GM12878 (cell line): ENCODE measurements at regions not wholly inside any gene's neighbourhood (a gene's known extent, or its start where the extent isn't known, plus 50 kb on each side); places are given as distances from the start of the nearest gene placed in this dataset.
"Not testable (repeated sequence)": the region's sequence is repeated elsewhere in the genome, so short reads cannot be mapped to it uniquely, and the experiment has no call there.

Experiments used
- ATAC-seq: fragments of 200-7000 bp; cut with Tn5 transposase; 3 replicates; pipeline ENCODE4 v1.9.1; 2020; ENCODE audit warnings: mild to moderate bottlenecking, moderate library complexity
- BruUV-seq: library from RNA; stranded (reverse); fragments of 400-500 nt; replicated peaks from 2 replicates; lab custom pipeline; 2021; lab: Mats Ljungman, UMichigan
- CTCF ChIA-PET: fragments of 300-600 bp; sonication (Branson Sonifier 250); formaldehyde crosslinking; extraction: SDS; loops from one replicate; lab custom pipeline; 2021; ENCODE audit warnings: inconsistent platforms; lab: Yijun Ruan, JAX
- POLR2A ChIA-PET: fragments of 350-600 bp; formaldehyde crosslinking; extraction: SDS; loops from one replicate; lab custom pipeline; 2021; ENCODE audit warnings: inconsistent platforms; lab: Charles Lee
- RAD21 ChIA-PET: fragments of 300-600 bp; sonication (Branson Sonifier 250); formaldehyde crosslinking; loops from one replicate; lab custom pipeline; 2023; ENCODE audit warnings: antibody characterized with exemption; ENCODE audit not compliant: unreplicated experiment; lab: Charles Lee
- SMC1A ChIA-PET: fragments of 300-600 bp; sonication (Branson Sonifier 250); formaldehyde crosslinking; loops from one replicate; lab custom pipeline; 2023; ENCODE audit not compliant: unreplicated experiment, uncharacterized antibody; lab: Charles Lee
- DNase-seq: peaks from one replicate; pipeline ENCODE4 v3.0.0-alpha.2; 2011; ENCODE audit warnings: low read depth, low spot score
- FAIRE-seq: peaks from 3 replicates; lab custom pipeline; 2011; peaks lifted over from hg19 to GRCh38; lab: Jason Lieb, UNC
- H2AFZ ChIP-seq: 2 replicates; pipeline ENCODE4 v1.6.0; 2011; ENCODE audit warnings: low read depth, low read length, control low read depth; ENCODE audit not compliant: control insufficient read depth
- H3K27ac ChIP-seq: 2 replicates; pipeline ENCODE4 v1.5.1; 2011; ENCODE audit warnings: control low read depth; ENCODE audit not compliant: control insufficient read depth, insufficient read depth
- H3K27me3 ChIP-seq, 2 experiments: replicated peaks in 1 of 2; 2 replicates each; pipeline versions ENCODE4 v1.6.0 to v1.6.1; 2011; ENCODE audit warnings: low read length in 1 of 2; ENCODE audit not compliant: control insufficient read depth in 2 of 2, insufficient read depth in 2 of 2
- H3K36me3 ChIP-seq, 2 experiments: 2 replicates each; pipeline ENCODE4 v1.5.1; 2011; ENCODE audit warnings: low read length in 1 of 2; ENCODE audit not compliant: control insufficient read depth in 2 of 2, insufficient read depth in 2 of 2
- H3K4me1 ChIP-seq: 2 replicates; pipeline ENCODE4 v1.6.1; 2011; ENCODE audit warnings: mild to moderate bottlenecking, low read length, moderate library complexity, mixed read lengths; ENCODE audit not compliant: control insufficient read depth, insufficient read depth
- H3K4me2 ChIP-seq: 2 replicates; pipeline ENCODE4 v1.6.0; 2011; ENCODE audit warnings: control low read depth; ENCODE audit not compliant: control insufficient read depth, insufficient read depth
- H3K4me3 ChIP-seq: fragments of 200-600 bp; sonication (generic); 2 replicates; pipeline ENCODE4 v1.5.1; 2016
- H3K79me2 ChIP-seq: 2 replicates; pipeline ENCODE4 v1.6.0; 2011; ENCODE audit warnings: low read length; ENCODE audit not compliant: control insufficient read depth, insufficient read depth
- H3K9ac ChIP-seq: 2 replicates; pipeline ENCODE4 v1.8.0; 2011; ENCODE audit warnings: low read length, control low read depth, mixed read lengths; ENCODE audit not compliant: control insufficient read depth, insufficient read depth
- H3K9me3 ChIP-seq: replicated peaks from 3 replicates; pipeline ENCODE4 v1.5.1; 2011; ENCODE audit warnings: mild to moderate bottlenecking, low read length; ENCODE audit not compliant: control insufficient read depth, insufficient read depth
- H4K20me1 ChIP-seq: 2 replicates; pipeline ENCODE4 v1.6.0; 2011; ENCODE audit not compliant: control insufficient read depth, insufficient read depth
- BRCA1 ChIP-seq: IDR thresholded peaks from 2 replicates; pipeline ENCODE4 v1.6.1; 2011; ENCODE audit warnings: low read depth, low read length, improper control_type of control experiment
- CBX3 ChIP-seq: fragments of 200-600 bp; sonication (generic); IDR thresholded peaks from 2 replicates; pipeline ENCODE4 v1.6.1; 2016; ENCODE audit warnings: low read depth, borderline replicate concordance
- EP300 ChIP-seq, 2 experiments: fragments of 150-350 bp in 1 of 2; IDR thresholded peaks; 2 replicates each; pipeline ENCODE4 v1.6.1; 2011 to 2012; ENCODE audit warnings: low read depth in 2 of 2, low read length in 2 of 2, borderline replicate concordance in 1 of 2, improper control_type of control experiment in 1 of 2, inconsistent platforms in 1 of 2; ENCODE audit not compliant: control insufficient read depth in 1 of 2
- ESRRA ChIP-seq: IDR thresholded peaks from 2 replicates; pipeline ENCODE4 v1.6.1; 2012; ENCODE audit warnings: mild to moderate bottlenecking, low read length, improper control_type of control experiment
- IKZF2 ChIP-seq, 2 experiments: fragments of 450-650 bp; IDR thresholded peaks; 2 replicates each; pipeline ENCODE4 v1.6.1; 2017; ENCODE audit warnings: mild to moderate bottlenecking in 2 of 2, moderate library complexity in 2 of 2
- IRF5 ChIP-seq: fragments of 450-650 bp; IDR thresholded peaks from 2 replicates; pipeline ENCODE4 v1.6.1; 2017; ENCODE audit warnings: borderline replicate concordance
- MYB ChIP-seq: fragments of 150-350 bp; IDR thresholded peaks from 2 replicates; pipeline ENCODE4 v1.6.1; 2014; ENCODE audit warnings: mild to moderate bottlenecking, low read depth, low read length, borderline replicate concordance
- NR2C2 ChIP-seq: IDR thresholded peaks from 2 replicates; pipeline ENCODE4 v1.6.1; 2011; ENCODE audit warnings: borderline replicate concordance, low read depth; ENCODE audit not compliant: control insufficient read depth, insufficient read length
- RELA ChIP-seq: fragments of 450-650 bp; IDR thresholded peaks from 2 replicates; pipeline ENCODE4 v1.8.0; 2014; ENCODE audit warnings: borderline replicate concordance; ENCODE audit not compliant: partially characterized antibody
- RUNX3 ChIP-seq: IDR thresholded peaks from 2 replicates; pipeline ENCODE4 v1.6.1; 2012; ENCODE audit warnings: low read length, inconsistent platforms
- SMAD5 ChIP-seq: IDR thresholded peaks from 2 replicates; pipeline ENCODE4 v1.6.1; 2016; ENCODE audit warnings: antibody characterized with exemption, low read depth
- TBL1XR1 ChIP-seq: IDR thresholded peaks from 2 replicates; pipeline ENCODE4 v1.6.1; 2012; ENCODE audit warnings: low read depth, low read length, improper control_type of control experiment
- ZBTB11 ChIP-seq: fragments of 450-650 bp; formaldehyde crosslinking; IDR thresholded peaks from 2 replicates; pipeline ENCODE4 v1.5.0; 2022; ENCODE audit warnings: mild to moderate bottlenecking, missing genetic modification characterization
- WGBS: methylation state at CpG from one replicate; pipeline ENCODE4 v1.1.6; 2016; ENCODE audit warnings: low lambda C conversion rate; ENCODE audit not compliant: insufficient replicate concordance, insufficient coverage; ENCODE audit errors: missing lambda C conversion rate; 5-methylcytosine and 5-hydroxymethylcytosine counted together
- in situ Hi-C: fragments of 300-500 bp; cut with MboI; formaldehyde crosslinking; loops from 9 replicates; pipeline ENCODE4 v1.14.3; 2018; ENCODE audit warnings: mixed read lengths
- intact Hi-C: fragments of 100-400 bp; cut with micrococcal nuclease; formaldehyde crosslinking; loops from one replicate; pipeline ENCODE4 v1.14.2; 2022; ENCODE audit not compliant: unreplicated experiment

- H3K36me3 ChIP-seq, POLR2A ChIA-PET, H3K9ac ChIP-seq, FAIRE-seq, H3K27me3 ChIP-seq, H3K27ac ChIP-seq, H3K4me2 ChIP-seq, intact Hi-C loops, BruUV-seq, in situ Hi-C loops, H2AFZ ChIP-seq, DNase-seq, H3K79me2 ChIP-seq, ATAC-seq, H3K9me3 ChIP-seq, H3K4me3 ChIP-seq, H3K4me1 ChIP-seq, H4K20me1 ChIP-seq: not testable (repeated sequence)
- RAD21 ChIA-PET: interaction anchor here (2.0 kb wide), 1 partner anchor 32 kb away, joined by 5 read pairs; no protein-coding TSS in a partner anchor
- SMC1A ChIA-PET: interaction anchor here (0.6 to 2.0 kb wide), 4 partner anchors 11 to 307 kb away, joined by 3 to 9 read pairs (median 5); no protein-coding TSS in a partner anchor
- CTCF ChIA-PET: interaction anchor here (1.6 kb wide), 1 partner anchor 25 kb away, joined by 4 read pairs; no protein-coding TSS in a partner anchor
These were observed 180.0 kb upstream of the TENT5A start for GRCh38 chr6:81932448-81932847.

GRCh38 chr6:81929828-81930227 lies 177.3 kb upstream of the TENT5A start:
- Histone ChIP-seq H3K79me2 (no peaks in the 10 kb centered on the region), H3K27me3 (no peaks in the 10 kb centered on the region), H3K4me3 (no peak overlapping the region), H3K27ac (no peak overlapping the region), H3K4me1 (no peaks in the 10 kb centered on the region), H3K36me3 (no peaks in the 10 kb centered on the region), H3K4me2 (no peak overlapping the region), H2AFZ (no peak overlapping the region), H3K9ac (no peak overlapping the region), H3K9me3 (no peaks in the 10 kb centered on the region), H4K20me1 (no peaks in the 10 kb centered on the region)
- DNase-seq (no peak), ATAC-seq (no peak), FAIRE-seq (no peak)
- ChIA-PET RAD21 (interaction anchor here (0.9 to 2.2 kb wide), 6 partner anchors 20 to 177 kb away, joined by 3 to 10 read pairs (median 4); no protein-coding TSS in a partner anchor), POLR2A (interaction anchor here (0.6 to 1.1 kb wide), 3 partner anchors 10 to 49 kb away, joined by 3 to 4 read pairs (median 3); no protein-coding TSS in a partner anchor), CTCF (interaction anchor here (0.6 to 1.6 kb wide), 7 partner anchors 10 to 73 kb away, joined by 3 to 5 read pairs (median 3); no protein-coding TSS in a partner anchor), SMC1A (interaction anchor here (0.6 to 3.0 kb wide), 12 partner anchors 9 to 35 kb away, joined by 3 to 16 read pairs (median 8); no protein-coding TSS in a partner anchor)
- WGBS: 0% methylated on average over 3 of the region's 3 CpGs
- in situ Hi-C loops (no loop called here), intact Hi-C loops (no loop called here)
- BruUV-seq: no TSS peak
- TF ChIP-seq RELA: no peak
- TF ChIP-seq CBX3: no peak
- TF ChIP-seq IKZF2 (IDR thresholded peaks at IDR 0.05): no peak
- no peak for TF ChIP-seq BRCA1
- no peak for TF ChIP-seq RUNX3
- no peak for TF ChIP-seq EP300 (IDR thresholded peaks at IDR 0.05; ENCODE audit: borderline replicate concordance in 1 of 2, control insufficient read depth in 1 of 2, low read depth in 2 of 2, low read length in 2 of 2)
- no peak for TF ChIP-seq MYB
- no peak for TF ChIP-seq IRF5
- no peak for TF ChIP-seq SMAD5
- no peak for TF ChIP-seq TBL1XR1
- TF ChIP-seq NR2C2: no peak
- no peak for TF ChIP-seq ESRRA
- TF ChIP-seq ZBTB11 (CRISPR knock-in tag): no peak
